Astrocyte (in vitro differentiated cells and primary cell): ENCODE measurements at regions not wholly inside any gene's neighbourhood (a gene's known extent, or its start where the extent isn't known, plus 50 kb on each side); places are given as distances from the start of the nearest gene placed in this dataset.

ENCODE experiments used
- EZH2 ChIP-seq: IDR thresholded peaks from 2 replicates; pipeline ENCODE4 v1.6.1; 2012; ENCODE audit warnings: mild to moderate bottlenecking, low read length, inconsistent platforms; ENCODE audit not compliant: insufficient read depth
- TF ChIP-seq, protein P1 (sequence below): IDR thresholded peaks from 2 replicates; pipeline ENCODE4 v1.5.1; 2011; ENCODE audit warnings: low read depth, mild to moderate bottlenecking, inconsistent platforms, low read length, moderate library complexity; ENCODE audit not compliant: insufficient read depth

DNA sequence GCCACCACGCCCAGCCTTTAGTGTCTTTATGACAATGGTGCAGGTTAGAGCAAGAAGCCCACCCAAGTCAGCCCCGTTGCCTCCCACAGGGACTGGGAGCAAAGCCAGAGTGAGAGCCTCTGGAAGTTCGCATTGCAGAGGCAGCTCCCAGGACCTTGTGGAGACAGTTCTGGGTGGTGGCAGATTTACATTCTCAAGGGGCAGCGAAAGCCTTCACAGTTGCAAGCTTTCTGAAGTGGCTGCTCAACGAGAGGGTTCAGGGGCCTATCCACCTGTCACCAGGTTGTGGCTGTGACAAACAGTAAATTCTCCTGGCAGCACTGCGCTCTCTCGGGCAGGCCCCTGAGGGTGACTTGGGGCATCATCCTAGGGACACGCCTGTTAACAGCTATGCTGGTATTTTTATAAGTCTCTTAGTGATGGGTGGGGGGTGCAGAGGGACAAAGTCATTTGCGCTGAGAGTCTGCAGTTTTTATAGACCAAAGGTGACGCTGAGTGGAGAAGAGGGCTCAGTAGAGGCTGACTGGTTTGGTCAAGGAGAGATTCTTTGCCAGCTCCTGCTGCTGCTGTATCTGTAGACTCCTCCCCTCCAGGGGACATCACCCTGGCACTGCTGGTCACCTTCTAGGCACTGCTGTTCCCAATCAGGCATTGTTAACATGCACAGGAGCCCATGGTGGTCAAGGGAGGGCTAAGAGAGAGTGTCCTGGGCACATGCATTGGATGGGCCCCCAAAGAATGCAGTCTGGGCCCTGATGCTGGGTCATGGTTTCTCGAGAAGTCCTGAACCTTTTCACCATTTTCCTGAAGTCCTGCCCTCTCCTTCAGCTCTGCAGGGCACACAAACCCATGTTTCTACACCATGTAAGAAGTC lies 57.5 kb upstream of the KLF13 start:
- TF ChIP-seq, protein P1, sequence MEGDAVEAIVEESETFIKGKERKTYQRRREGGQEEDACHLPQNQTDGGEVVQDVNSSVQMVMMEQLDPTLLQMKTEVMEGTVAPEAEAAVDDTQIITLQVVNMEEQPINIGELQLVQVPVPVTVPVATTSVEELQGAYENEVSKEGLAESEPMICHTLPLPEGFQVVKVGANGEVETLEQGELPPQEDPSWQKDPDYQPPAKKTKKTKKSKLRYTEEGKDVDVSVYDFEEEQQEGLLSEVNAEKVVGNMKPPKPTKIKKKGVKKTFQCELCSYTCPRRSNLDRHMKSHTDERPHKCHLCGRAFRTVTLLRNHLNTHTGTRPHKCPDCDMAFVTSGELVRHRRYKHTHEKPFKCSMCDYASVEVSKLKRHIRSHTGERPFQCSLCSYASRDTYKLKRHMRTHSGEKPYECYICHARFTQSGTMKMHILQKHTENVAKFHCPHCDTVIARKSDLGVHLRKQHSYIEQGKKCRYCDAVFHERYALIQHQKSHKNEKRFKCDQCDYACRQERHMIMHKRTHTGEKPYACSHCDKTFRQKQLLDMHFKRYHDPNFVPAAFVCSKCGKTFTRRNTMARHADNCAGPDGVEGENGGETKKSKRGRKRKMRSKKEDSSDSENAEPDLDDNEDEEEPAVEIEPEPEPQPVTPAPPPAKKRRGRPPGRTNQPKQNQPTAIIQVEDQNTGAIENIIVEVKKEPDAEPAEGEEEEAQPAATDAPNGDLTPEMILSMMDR: no peak
- no peak for TF ChIP-seq EZH2
